Adrenal gland (tissue), 9 donors: ENCODE measurements at regions not wholly inside any gene's neighbourhood (a gene's known extent, or its start where the extent isn't known, plus 50 kb on each side); places are given as distances from the start of the nearest gene placed in this dataset.

Source experiments
- DNase-seq, 7 donors: peaks; one replicate each; pipeline ENCODE4 v3.0.0-alpha.2; 2019 to 2020
- H3K27ac ChIP-seq, 5 donors: fragments of 200-600 bp; sonication (generic) in 4 of 5; 1 replicate in 3 of 5; 2 replicates in 2 of 5; pipeline versions ENCODE4 v1.5.1 to v1.8.0; 2016 to 2020; ENCODE audit warnings: mild to moderate bottlenecking in 1 of 5
- H3K27me3 ChIP-seq: fragments of 200-600 bp; 2 replicates; pipeline ENCODE4 v1.8.0; 2021
- H3K36me3 ChIP-seq, 2 donors: fragments of 200-600 bp; replicated peaks in 1 of 2; 1 replicate in 1 of 2; 2 replicates in 1 of 2; pipeline versions ENCODE4 v1.5.1 to v1.8.0; 2018 to 2022
- H3K4me1 ChIP-seq, 2 donors: fragments of 200-600 bp; replicated peaks in 1 of 2; 1 replicate in 1 of 2; 2 replicates in 1 of 2; pipeline versions ENCODE4 v1.5.1 to v1.8.0; 2018 to 2021
- H3K4me3 ChIP-seq, 4 donors: fragments of 200-600 bp; sonication (generic) in 3 of 4; one replicate each; pipeline ENCODE4 v1.5.1; 2016 to 2018
- H3K9me3 ChIP-seq, 3 donors: fragments of 200-600 bp; sonication (generic) in 1 of 3; replicated peaks in 1 of 3; 1 replicate in 2 of 3; 2 replicates in 1 of 3; pipeline versions ENCODE4 v1.5.1 to v1.8.0; 2016 to 2021
- CTCF ChIP-seq, 6 experiments: fragments of 450-650 bp in 4 of 6; fragments of 200-600 bp in 2 of 6; sonication (generic) in 1 of 6; IDR thresholded peaks; 1 replicate in 5 of 6; 2 replicates in 1 of 6; pipeline versions ENCODE4 v1.5.1 to v1.8.0; 2016 to 2021; ENCODE audit warnings: antibody characterized with exemption in 6 of 6, mild to moderate bottlenecking in 2 of 6, moderate library complexity in 1 of 6
- POLR2A ChIP-seq, 2 donors: fragments of 450-650 bp; IDR thresholded peaks; one replicate each; pipeline ENCODE4 v1.6.1; 2017; ENCODE audit warnings: antibody characterized with exemption in 2 of 2, mild to moderate bottlenecking in 2 of 2, moderate library complexity in 1 of 2
- WGBS, 4 donors: extraction: QIAGEN DNeasy Blood & Tissue Kit in 2 of 4; methylation state at CpG; one replicate each; pipeline versions ENCODE4 v1.1.5 to v1.1.7; 2013 to 2017; 5-methylcytosine and 5-hydroxymethylcytosine counted together
- intact Hi-C, 2 donors: fragments of 100-400 bp; cut with DNase I; formaldehyde crosslinking; loops; one replicate each; pipeline versions ENCODE4 v1.14.1 to v1.15.0; 2022 to 2023
- donor health status: healthy with polysubstance abuse.
- donor health status: Bipolar disorder and iron deficiency.
- donor health status: DM: yes; HTN: yes; CAD: no.
- donor health status: DM: no; HTN: no; CAD: no.
- donor health status: DM: no; HTN: no; CAD: no.

- no peak overlapping the region for H3K27ac ChIP-seq
- intact Hi-C loops: no loop called here
- peak in 1 of 7 donors; percentile 24 for DNase-seq
- WGBS, 4 donors: 89 to 95% (median 91%) methylated on average over 4 of the region's 4 CpGs
- no peaks in the 10 kb centered on the region for H3K4me1 ChIP-seq
- H3K36me3 ChIP-seq: no peaks in the 10 kb centered on the region
- H3K27me3 ChIP-seq: no peaks in the 10 kb centered on the region
- no peak overlapping the region for H3K4me3 ChIP-seq
- no peak for TF ChIP-seq CTCF (IDR thresholded peaks at IDR 0.05)
- TF ChIP-seq POLR2A (IDR thresholded peaks at IDR 0.05): no peak
- no peaks in the 10 kb centered on the region for H3K9me3 ChIP-seq
Observed at GRCh38 chr2:128564131-128564530, 245.5 kb upstream of the HS6ST1 start.

- no peaks in the 10 kb centered on the region for H3K9me3 ChIP-seq
- intact Hi-C loops: no loop called here
- TF ChIP-seq POLR2A (IDR thresholded peaks at IDR 0.05): no peak
- no peak overlapping the region for H3K4me3 ChIP-seq
- no peaks in the 10 kb centered on the region for H3K36me3 ChIP-seq
- H3K4me1 ChIP-seq: no peaks in the 10 kb centered on the region
- no peak for DNase-seq
- 80 to 91% (median 82%) methylated on average over 6 of the region's 6 CpGs for WGBS, 4 donors
- no peak overlapping the region for H3K27ac ChIP-seq
- no peaks in the 10 kb centered on the region for H3K27me3 ChIP-seq
Observed at GRCh38 chr2:128564551-128564950, 245.9 kb upstream of the HS6ST1 start.

- Histone ChIP-seq H3K4me3 (no peak overlapping the region), H3K36me3 (no peaks in the 10 kb centered on the region), H3K27me3 (no peaks in the 10 kb centered on the region), H3K9me3 (no peaks in the 10 kb centered on the region), H3K27ac (no peak overlapping the region), H3K4me1 (no peaks in the 10 kb centered on the region)
- intact Hi-C loops: no loop called here
- WGBS, 4 donors: 85 to 89% (median 87%) methylated on average over 4 of the region's 4 CpGs
- TF ChIP-seq CTCF (IDR thresholded peaks at IDR 0.05) (no peak), POLR2A (IDR thresholded peaks at IDR 0.05) (no peak)
- no peak for DNase-seq
Observed at GRCh38 chr2:128565441-128565840, 246.8 kb upstream of the HS6ST1 start.

GRCh38 chr2:128566671-128567070 lies 248.0 kb upstream of the HS6ST1 start:
- TF ChIP-seq POLR2A (IDR thresholded peaks at IDR 0.05): no peak
- no peak for TF ChIP-seq CTCF (IDR thresholded peaks at IDR 0.05)
- no peaks in the 10 kb centered on the region for H3K4me1 ChIP-seq
- no peak for DNase-seq
- H3K4me3 ChIP-seq: no peak overlapping the region
- H3K27ac ChIP-seq: no peak overlapping the region
- no peaks in the 10 kb centered on the region for H3K36me3 ChIP-seq
- H3K27me3 ChIP-seq: no peaks in the 10 kb centered on the region
- no peaks in the 10 kb centered on the region for H3K9me3 ChIP-seq
- intact Hi-C loops: no loop called here
- WGBS, 4 donors: 84 to 91% (median 88%) methylated on average over 1 of the region's 1 CpG

GRCh38 chr2:128568106-128568505 lies 249.4 kb upstream of the HS6ST1 start:
- 53 to 61% (median 57%) methylated on average over 5 of the region's 5 CpGs for whole genome bisulfite sequencing, 4 donors
- DNase-seq: peak in 1 of 7 donors; percentile 6
- peaks cover 4% of the 10 kb centered on the region for H3K27me3 ChIP-seq
- H3K9me3 ChIP-seq: no peaks in the 10 kb centered on the region
- no peaks in the 10 kb centered on the region for H3K4me1 ChIP-seq
- H3K27ac ChIP-seq: no peak overlapping the region
- intact Hi-C loops: no loop called here
- no peak overlapping the region for H3K4me3 ChIP-seq
- no peak for TF ChIP-seq CTCF (IDR thresholded peaks at IDR 0.05)
- no peak for TF ChIP-seq POLR2A (IDR thresholded peaks at IDR 0.05)
- H3K36me3 ChIP-seq: no peaks in the 10 kb centered on the region
